SU-DHL-6 (cell line): ENCODE measurements at regions not wholly inside any gene's neighbourhood (a gene's known extent, or its start where the extent isn't known, plus 50 kb on each side); places are given as distances from the start of the nearest gene placed in this dataset.

Source experiments
- EZH2phosphoT487 ChIP-seq: fragments of 200-600 bp; sonication (generic), shearing (Covaris generic); conservative IDR thresholded peaks from 2 replicates; pipeline ENCODE4 v1.6.1; 2018; ENCODE audit warnings: mild to moderate bottlenecking, antibody characterized with exemption, low read length, moderate library complexity, mixed read lengths
- TF ChIP-seq, protein P1 (sequence below): fragments of 200-600 bp; sonication (generic); IDR thresholded peaks from one replicate; pipeline ENCODE4 v1.5.1; 2017; ENCODE audit warnings: antibody characterized with exemption, mild to moderate bottlenecking, low read length, moderate library complexity; ENCODE audit not compliant: insufficient read depth, poor library complexity, severe bottlenecking

DNA sequence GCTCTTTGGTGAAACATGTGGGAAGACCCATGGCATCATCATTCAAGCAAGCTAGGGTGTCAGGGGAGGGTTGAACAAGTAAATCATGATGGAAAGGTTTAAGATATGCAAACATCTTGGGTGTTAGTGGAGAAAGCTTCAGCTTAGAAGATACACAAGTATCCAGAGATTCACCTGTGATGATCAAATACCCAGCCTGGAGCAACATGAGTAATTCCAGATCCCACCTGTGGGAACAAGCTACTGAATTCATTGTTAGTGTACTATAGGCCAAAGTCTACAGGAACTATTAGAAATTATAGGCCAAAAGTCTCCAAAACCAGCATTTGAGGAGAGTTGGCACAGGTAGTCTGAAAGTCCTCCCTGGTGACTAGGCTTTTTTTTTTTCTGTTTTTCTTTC is 499.9 kb downstream of the NUF2 start:
- TF ChIP-seq, protein P1, sequence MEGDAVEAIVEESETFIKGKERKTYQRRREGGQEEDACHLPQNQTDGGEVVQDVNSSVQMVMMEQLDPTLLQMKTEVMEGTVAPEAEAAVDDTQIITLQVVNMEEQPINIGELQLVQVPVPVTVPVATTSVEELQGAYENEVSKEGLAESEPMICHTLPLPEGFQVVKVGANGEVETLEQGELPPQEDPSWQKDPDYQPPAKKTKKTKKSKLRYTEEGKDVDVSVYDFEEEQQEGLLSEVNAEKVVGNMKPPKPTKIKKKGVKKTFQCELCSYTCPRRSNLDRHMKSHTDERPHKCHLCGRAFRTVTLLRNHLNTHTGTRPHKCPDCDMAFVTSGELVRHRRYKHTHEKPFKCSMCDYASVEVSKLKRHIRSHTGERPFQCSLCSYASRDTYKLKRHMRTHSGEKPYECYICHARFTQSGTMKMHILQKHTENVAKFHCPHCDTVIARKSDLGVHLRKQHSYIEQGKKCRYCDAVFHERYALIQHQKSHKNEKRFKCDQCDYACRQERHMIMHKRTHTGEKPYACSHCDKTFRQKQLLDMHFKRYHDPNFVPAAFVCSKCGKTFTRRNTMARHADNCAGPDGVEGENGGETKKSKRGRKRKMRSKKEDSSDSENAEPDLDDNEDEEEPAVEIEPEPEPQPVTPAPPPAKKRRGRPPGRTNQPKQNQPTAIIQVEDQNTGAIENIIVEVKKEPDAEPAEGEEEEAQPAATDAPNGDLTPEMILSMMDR = no peak
- TF ChIP-seq EZH2phosphoT487 = no peak
